ENCODE measurements at regions not wholly inside any gene's neighbourhood (a gene's known extent, or its start where the extent isn't known, plus 50 kb on each side); places are given as distances from the start of the nearest gene placed in this dataset.

DNA sequence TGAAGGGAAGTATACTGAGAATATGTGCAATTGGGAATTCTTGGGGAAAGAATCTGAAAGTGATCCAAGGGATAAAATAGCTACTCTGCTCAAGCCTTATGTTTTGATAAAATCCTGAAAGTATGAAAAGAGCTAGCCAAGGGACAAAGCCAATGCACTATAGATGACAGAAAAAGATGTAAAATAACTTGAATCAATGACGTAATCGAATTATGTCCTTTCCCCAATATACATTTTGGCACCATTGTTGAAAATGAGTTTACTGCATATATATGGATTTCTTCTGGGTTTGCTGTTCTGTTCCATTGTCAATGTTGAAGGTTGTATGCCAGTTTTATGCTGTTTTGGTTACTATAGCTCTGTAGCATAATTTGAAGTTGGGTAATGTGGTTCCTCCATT, 407.3 kb downstream of the DCAF12L2 start:
- TF ChIP-seq HNF4A (CRISPR knock-in tag; IDR thresholded peaks at IDR 0.05) (no peak), SAP130 (CRISPR knock-in tag; IDR thresholded peaks at IDR 0.05; ENCODE audit: low read depth) (no peak), BHLHE40 (IDR thresholded peaks at IDR 0.05; ENCODE audit: low read length) (no peak), NR2F1 (CRISPR knock-in tag; IDR thresholded peaks at IDR 0.05) (no peak), BCLAF1 (IDR thresholded peaks at IDR 0.05) (no peak), CREB1 (IDR thresholded peaks at IDR 0.05) (no peak), CREB1 (CRISPR knock-in tag; IDR thresholded peaks at IDR 0.05) (no peak), ZNF792 (CRISPR knock-in tag; IDR thresholded peaks at IDR 0.05) (no peak), E2F1 (CRISPR knock-in tag; IDR thresholded peaks at IDR 0.05) (no peak), PHF20 (CRISPR knock-in tag; IDR thresholded peaks at IDR 0.05) (no peak), ZNF33B (CRISPR knock-in tag; IDR thresholded peaks at IDR 0.05) (no peak), SP1 (IDR thresholded peaks at IDR 0.05) (no peak), SP1 (CRISPR knock-in tag; IDR thresholded peaks at IDR 0.05) (no peak), ZNF790 (CRISPR knock-in tag; IDR thresholded peaks at IDR 0.05; ENCODE audit: borderline replicate concordance) (no peak)
- TF ChIP-seq, protein P1, sequence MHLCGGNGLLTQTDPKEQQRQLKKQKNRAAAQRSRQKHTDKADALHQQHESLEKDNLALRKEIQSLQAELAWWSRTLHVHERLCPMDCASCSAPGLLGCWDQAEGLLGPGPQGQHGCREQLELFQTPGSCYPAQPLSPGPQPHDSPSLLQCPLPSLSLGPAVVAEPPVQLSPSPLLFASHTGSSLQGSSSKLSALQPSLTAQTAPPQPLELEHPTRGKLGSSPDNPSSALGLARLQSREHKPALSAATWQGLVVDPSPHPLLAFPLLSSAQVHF (CRISPR knock-in tag; IDR thresholded peaks at IDR 0.05): no peak
